Activated naive CD4-positive, alpha-beta T cell treated with anti-CD3 and anti-CD28 coated beads, Interleukin-2, amount 50 U/mL, for 24 hours (primary cell): ENCODE measurements at regions not wholly inside any gene's neighbourhood (a gene's known extent, or its start where the extent isn't known, plus 50 kb on each side); places are given as distances from the start of the nearest gene placed in this dataset.
"Not testable (repeated sequence)": the region's sequence is repeated elsewhere in the genome, so short reads cannot be mapped to it uniquely, and the experiment has no call there.

Source experiments
- H3K27ac Mint-ChIP-seq: one replicate; pipeline ENCODE4 v1.8.0; 2021; ENCODE audit warnings: mild to moderate bottlenecking, mixed read lengths
- H3K27me3 Mint-ChIP-seq: one replicate; pipeline ENCODE4 v1.8.0; 2021; ENCODE audit warnings: mixed read lengths
- H3K36me3 Mint-ChIP-seq: one replicate; pipeline ENCODE4 v1.8.0; 2021; ENCODE audit warnings: mixed read lengths
- H3K4me1 Mint-ChIP-seq: one replicate; pipeline ENCODE4 v1.8.0; 2021; ENCODE audit warnings: mixed read lengths
- H3K4me3 Mint-ChIP-seq: one replicate; pipeline ENCODE4 v1.8.0; 2021; ENCODE audit warnings: mild to moderate bottlenecking, mixed read lengths
- H3K9me3 Mint-ChIP-seq: one replicate; pipeline ENCODE4 v1.8.0; 2021; ENCODE audit warnings: mixed read lengths

DNA sequence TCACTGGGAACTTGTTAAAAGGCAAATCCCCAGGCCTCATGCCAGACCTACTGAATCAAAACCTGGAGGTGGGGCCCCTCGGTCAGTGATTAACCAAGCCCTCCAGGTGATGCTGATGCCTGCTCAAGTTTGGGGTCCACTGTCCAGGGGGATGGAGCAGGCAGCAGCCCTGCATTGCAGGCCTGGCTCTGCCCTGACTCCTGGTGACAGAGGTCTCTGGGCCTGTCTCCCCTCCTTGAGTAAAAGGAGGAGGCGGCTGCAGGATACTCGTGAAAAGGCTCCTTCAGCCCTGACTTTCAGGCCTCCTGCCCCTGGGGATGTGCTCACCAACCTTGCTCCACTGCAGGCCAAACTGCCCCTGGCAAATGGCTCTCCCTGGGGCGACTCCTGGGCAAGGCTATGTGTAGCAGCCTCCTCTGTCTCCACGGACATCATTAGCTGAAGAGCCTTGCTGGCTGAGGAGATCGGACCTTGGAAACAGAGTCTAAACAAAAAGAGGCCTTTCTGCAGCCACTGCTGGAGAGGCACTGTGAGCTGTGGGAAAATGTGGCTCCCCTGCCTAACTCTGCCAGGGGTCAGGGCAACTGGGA, 134.8 kb upstream of the ALDH1B1 start:
- H3K4me1 Mint-ChIP-seq, result no peaks in the 10 kb centered on the region
- H3K36me3 Mint-ChIP-seq, result no peaks in the 10 kb centered on the region
- H3K9me3 Mint-ChIP-seq, result no peaks in the 10 kb centered on the region
- peaks cover 6% of the 10 kb centered on the region for H3K27me3 Mint-ChIP-seq
- H3K27ac Mint-ChIP-seq, result no peak overlapping the region
- H3K4me3 Mint-ChIP-seq, result no peak overlapping the region

DNA sequence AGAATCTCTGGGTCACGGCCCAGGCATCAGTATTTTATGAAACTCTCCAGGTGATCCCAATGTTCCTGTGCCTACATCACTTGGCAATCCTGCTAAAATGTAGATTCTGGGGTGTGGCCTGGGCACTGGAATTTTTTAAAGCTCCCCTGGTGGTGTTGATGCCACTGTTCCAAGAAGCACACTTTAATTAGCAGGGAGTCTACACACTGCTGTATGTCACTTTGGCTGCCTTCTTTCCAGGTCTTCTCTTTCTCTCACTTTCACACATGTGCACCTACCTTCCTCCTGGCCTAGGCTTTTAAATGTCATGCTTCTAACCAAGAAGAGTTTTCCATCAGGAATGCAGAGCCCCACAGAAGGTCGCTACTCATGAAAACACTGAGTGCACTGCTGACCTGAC, 136.0 kb upstream of the ALDH1B1 start:
- H3K27me3 Mint-ChIP-seq, result peaks cover 2% of the 10 kb centered on the region
- H3K27ac Mint-ChIP-seq, result no peak overlapping the region
- no peaks in the 10 kb centered on the region for H3K9me3 Mint-ChIP-seq
- H3K4me1 Mint-ChIP-seq, result no peaks in the 10 kb centered on the region
- no peaks in the 10 kb centered on the region for H3K36me3 Mint-ChIP-seq
- H3K4me3 Mint-ChIP-seq, result no peak overlapping the region

DNA sequence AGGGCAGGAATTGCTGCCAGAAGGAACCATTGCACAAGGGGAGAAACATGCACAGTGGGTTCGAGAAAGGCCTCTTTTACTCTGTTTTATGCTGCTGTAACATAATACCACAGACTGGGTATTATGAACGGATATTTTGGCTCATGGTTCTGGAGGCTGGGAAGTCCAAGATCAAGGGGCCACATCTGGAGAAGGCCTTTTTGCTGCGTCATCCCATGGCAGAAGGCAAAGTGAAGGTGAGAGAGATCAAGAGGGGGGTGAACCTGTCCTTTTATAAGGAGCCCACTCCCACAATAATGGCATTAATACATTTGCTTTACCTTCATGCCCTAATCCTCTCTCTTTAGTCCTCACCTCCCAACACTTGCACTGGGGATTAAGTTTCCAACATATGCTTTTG, 136.9 kb upstream of the ALDH1B1 start:
- no peak overlapping the region for H3K27ac Mint-ChIP-seq
- no peaks in the 10 kb centered on the region for H3K36me3 Mint-ChIP-seq
- H3K9me3 Mint-ChIP-seq, result no peaks in the 10 kb centered on the region
- peaks cover 2% of the 10 kb centered on the region for H3K27me3 Mint-ChIP-seq
- no peak overlapping the region for H3K4me3 Mint-ChIP-seq
- no peaks in the 10 kb centered on the region for H3K4me1 Mint-ChIP-seq

DNA sequence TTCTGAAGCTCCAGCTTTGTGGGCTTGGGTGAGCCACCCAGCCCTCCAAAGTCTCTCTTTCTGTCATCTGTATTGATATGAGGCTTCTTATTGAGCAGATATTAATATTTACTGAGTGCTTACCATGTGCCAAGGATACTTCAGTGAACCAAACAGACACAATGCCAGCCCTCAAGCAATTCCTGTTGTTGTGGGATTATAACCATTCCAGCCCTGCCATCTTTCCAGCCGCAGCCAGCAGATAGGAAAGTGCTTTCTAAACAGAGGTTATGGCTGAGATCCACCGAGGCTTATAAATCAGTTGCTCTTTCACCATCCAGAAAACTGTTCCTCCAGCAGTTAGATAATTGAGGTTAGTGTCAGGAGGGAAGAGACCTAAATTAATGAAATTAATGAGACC, 137.7 kb upstream of the ALDH1B1 start:
- Mint-ChIP-seq H3K4me1 (no peaks in the 10 kb centered on the region), H3K9me3 (no peaks in the 10 kb centered on the region), H3K27ac (no peak overlapping the region), H3K27me3 (no peaks in the 10 kb centered on the region), H3K36me3 (no peaks in the 10 kb centered on the region), H3K4me3 (no peak overlapping the region)

DNA sequence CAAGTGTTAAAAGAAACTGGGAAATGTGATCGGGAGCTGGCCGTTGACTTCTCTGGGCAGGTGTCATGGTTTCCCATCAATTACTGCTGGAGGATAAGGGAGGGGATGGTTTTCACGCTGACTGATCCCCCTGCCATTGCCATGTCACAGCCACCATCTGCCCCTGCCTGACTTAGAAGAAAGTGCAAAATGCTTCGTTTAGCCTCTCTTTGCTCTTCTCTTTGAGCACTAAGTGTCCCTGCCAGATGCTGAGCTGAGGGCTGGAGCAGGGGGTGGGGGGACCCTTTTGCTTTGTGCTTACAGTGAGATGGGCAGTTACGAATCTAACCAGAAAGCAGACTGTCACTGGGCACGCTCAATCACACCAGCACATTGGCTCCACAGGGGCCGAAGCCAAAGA, 138.4 kb upstream of the ALDH1B1 start:
- no peaks in the 10 kb centered on the region for H3K9me3 Mint-ChIP-seq
- no peaks in the 10 kb centered on the region for H3K27me3 Mint-ChIP-seq
- no peak overlapping the region for H3K4me3 Mint-ChIP-seq
- H3K27ac Mint-ChIP-seq, result no peak overlapping the region
- H3K36me3 Mint-ChIP-seq, result no peaks in the 10 kb centered on the region
- no peaks in the 10 kb centered on the region for H3K4me1 Mint-ChIP-seq

DNA sequence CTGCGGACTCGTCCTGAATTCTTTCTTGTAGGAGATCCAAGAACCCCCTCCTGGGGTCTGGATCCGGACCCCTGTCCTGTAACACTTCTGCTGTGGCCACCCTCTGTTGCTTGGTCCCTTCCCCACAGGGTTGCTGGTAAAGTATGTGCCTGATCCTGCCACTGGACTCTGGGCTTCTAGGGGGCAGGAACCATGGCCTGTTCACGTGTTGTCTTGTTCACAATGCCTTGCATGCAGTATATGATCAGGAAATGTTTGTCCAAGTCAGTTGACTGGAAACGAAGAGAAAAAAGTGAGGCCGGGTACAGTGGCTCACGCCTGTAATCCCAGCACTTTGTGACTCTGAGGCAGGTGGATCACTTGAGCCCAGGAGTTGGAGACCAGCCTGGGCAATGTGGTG, 139.3 kb upstream of the ALDH1B1 start:
- H3K4me1 Mint-ChIP-seq, result no peaks in the 10 kb centered on the region
- no peaks in the 10 kb centered on the region for H3K36me3 Mint-ChIP-seq
- H3K4me3 Mint-ChIP-seq, result no peak overlapping the region
- no peak overlapping the region for H3K27ac Mint-ChIP-seq
- H3K9me3 Mint-ChIP-seq, result no peaks in the 10 kb centered on the region
- H3K27me3 Mint-ChIP-seq, result no peaks in the 10 kb centered on the region

DNA sequence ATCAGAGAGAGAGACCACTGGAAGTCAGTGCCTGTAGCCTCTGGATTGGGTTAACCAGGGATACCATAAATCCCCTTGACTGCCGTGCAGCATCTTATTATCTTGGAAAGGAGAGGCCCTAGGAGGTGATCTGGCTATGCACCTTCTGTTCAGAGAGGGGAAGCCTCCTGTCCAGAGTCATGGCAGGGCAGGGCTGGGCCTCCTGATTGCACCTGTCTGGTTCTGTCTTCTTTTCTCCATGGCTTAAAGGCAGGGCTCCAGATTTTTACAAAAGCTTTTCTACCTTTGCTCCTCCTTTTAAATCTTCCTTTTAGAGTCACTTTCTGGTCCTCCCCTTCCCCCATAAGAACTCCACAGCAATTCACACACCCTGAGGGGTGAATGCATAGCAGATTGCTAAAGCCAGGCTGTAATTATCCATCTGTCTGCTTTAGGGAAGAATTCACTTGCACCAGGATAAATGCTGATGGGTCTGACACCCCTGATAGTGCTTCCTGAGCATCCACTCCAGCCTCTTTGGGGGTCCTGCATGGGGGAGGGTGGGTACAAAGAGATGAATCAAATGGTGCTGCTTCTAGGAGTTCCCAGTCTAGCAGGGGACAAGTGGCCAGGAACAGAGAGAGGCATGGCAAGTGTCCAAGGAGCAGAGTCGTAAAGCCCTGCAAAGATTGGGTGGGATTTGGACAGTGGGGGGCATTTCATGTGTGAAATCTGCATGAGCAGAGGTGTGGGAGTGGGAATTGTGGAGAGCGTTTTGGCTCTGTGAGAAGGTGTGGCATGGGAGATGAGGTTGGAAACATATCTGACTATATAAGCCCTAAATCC, 141.3 kb upstream of the ALDH1B1 start:
- no peaks in the 10 kb centered on the region for H3K9me3 Mint-ChIP-seq
- H3K4me1 Mint-ChIP-seq, result no peaks in the 10 kb centered on the region

DNA sequence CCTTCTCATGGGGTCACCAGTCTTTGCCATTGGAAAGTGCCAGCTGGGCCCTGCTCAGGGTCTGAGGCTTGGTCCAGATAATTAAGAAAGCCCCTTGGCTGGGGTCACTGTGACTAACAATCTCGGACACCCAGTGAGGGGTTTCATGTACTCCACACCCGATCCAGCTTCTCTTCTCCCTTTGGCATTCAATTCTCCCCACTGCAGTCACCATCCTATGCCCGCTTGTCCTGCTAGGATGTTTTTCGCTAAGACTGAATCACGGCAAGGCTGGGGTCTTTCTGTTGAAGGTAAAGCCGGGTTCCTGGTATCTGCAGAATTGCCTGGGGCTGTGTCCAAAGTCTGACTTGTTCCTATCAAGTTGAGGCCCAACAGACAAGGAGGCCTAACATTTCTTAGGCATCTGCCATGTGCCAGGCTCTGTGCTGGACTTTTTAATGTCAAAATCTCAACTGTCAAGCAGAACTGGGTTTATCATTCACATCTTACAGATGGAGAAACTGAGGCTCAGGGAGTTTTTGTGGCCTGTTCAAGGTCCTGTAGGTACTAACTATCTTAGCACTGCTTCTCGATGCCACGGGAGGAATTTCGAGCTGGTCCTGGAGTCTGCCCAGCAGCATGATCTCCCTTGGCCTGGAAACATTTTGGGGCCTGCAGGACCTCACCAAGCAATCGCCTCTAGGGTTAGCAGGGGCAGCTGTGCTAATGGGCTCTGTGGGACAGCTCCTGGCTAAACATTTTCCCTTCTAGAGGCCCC, 142.0 kb upstream of the ALDH1B1 start:
- Mint-ChIP-seq H3K4me3 (no peak overlapping the region), H3K9me3 (no peaks in the 10 kb centered on the region), H3K36me3 (no peaks in the 10 kb centered on the region), H3K27me3 (no peaks in the 10 kb centered on the region), H3K4me1 (no peaks in the 10 kb centered on the region), H3K27ac (no peak overlapping the region)

More for the DNA sequence above, 141.3 kb upstream of the ALDH1B1 start:
- Mint-ChIP-seq H3K27me3 (no peaks in the 10 kb centered on the region), H3K4me3 (no peak overlapping the region), H3K36me3 (no peaks in the 10 kb centered on the region), H3K27ac (no peak overlapping the region)

DNA sequence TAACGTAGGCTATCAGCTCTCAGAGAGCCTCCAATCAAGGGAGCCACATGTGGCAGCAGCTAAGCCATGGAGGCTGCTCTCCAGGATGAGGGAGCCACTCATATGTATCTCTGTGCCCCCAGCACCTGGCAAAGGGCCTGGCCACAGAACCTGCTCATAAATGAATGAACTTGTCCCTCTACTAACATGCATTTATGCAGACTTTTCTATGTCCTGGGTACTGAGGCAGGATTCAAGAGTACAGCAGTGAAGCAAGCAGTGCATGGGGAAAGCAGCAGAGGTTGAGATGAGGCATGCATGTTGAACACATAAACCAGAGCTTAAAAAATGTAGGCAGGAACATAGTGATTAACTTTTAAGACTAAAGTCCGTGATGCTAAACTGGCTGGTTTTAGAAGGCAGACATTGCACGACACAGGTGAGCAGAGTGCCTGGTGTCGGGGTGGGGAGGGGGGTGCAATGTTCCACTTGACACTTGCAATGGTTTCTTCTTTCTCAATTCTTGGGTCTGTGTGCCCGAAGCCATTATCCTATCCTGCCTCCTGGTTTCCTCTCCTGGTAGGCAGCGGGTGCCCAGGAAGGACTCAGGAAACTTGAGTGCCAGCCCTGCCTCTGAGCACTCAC, 142.8 kb upstream of the ALDH1B1 start:
- no peak overlapping the region for H3K4me3 Mint-ChIP-seq
- H3K27ac Mint-ChIP-seq, result no peak overlapping the region
- H3K36me3 Mint-ChIP-seq, result no peaks in the 10 kb centered on the region
- no peaks in the 10 kb centered on the region for H3K4me1 Mint-ChIP-seq
- H3K9me3 Mint-ChIP-seq, result no peaks in the 10 kb centered on the region
- no peaks in the 10 kb centered on the region for H3K27me3 Mint-ChIP-seq

DNA sequence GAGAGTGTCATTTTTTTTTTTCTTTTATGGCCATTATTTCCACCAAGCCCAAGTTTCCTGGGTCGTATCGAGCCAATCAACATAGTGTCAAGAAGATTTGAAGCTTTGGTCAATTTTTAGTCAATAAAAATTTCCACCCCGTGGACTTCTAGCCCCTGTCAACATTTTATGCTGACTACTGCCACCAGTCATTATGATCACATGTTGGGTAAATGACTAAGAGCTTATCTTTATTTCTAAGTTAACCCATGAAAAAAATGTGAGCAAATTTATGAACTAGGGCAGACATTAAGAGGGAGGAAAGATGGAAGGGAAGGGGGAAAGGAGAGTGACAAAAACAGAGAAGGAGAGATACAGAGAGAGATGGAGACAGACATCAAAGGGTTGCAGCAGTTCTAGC, 143.5 kb upstream of the ALDH1B1 start:
- no peaks in the 10 kb centered on the region for H3K27me3 Mint-ChIP-seq
- H3K4me1 Mint-ChIP-seq, result no peaks in the 10 kb centered on the region
- H3K4me3 Mint-ChIP-seq, result no peak overlapping the region
- no peaks in the 10 kb centered on the region for H3K9me3 Mint-ChIP-seq
- H3K27ac Mint-ChIP-seq, result no peak overlapping the region
- no peaks in the 10 kb centered on the region for H3K36me3 Mint-ChIP-seq

DNA sequence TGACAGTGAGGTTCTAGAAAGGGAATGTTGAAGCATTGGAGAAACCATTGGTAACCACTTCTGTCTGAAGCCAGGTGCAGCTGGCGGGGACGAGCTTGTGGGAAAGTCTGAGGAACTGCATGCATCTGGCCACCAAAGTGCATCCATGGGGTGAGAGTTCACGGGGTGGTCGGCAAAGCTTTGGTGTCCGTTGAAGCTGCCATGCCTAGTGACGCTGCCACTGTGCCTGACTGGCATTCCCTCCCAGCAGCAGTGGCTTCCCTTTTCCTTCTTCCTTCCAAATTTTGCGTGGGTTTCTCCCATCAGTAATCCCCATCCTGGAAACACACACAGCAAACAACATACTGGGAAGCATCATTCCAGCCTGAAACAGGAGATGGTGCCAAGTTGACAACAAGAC, 145.7 kb upstream of the ALDH1B1 start:
- no peaks in the 10 kb centered on the region for H3K27me3 Mint-ChIP-seq
- H3K36me3 Mint-ChIP-seq, result no peaks in the 10 kb centered on the region
- H3K27ac Mint-ChIP-seq, result no peak overlapping the region
- no peak overlapping the region for H3K4me3 Mint-ChIP-seq
- H3K4me1 Mint-ChIP-seq, result no peaks in the 10 kb centered on the region
- H3K9me3 Mint-ChIP-seq, result no peaks in the 10 kb centered on the region

DNA sequence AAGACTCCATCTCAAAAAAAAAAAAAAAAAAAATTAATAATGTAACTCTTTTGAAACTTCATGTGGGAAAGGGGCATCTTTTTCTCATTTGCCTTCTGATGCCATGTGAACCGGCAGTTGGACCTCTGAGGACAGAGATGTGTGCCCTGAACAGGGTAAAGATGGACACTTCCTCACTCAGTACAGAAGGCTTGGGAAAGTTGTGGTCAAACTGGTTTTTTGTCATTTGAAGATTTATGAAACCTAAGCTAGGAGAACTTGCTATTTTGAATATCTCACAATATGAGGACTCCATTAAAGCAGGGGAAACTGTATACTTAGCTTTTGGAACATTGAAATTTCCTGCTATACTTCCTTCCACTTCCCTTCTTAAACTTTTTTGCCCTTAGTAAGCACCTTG, 147.5 kb upstream of the ALDH1B1 start:
- H3K9me3 Mint-ChIP-seq, result no peaks in the 10 kb centered on the region
- no peaks in the 10 kb centered on the region for H3K36me3 Mint-ChIP-seq
- no peak overlapping the region for H3K27ac Mint-ChIP-seq
- no peak overlapping the region for H3K4me3 Mint-ChIP-seq
- no peaks in the 10 kb centered on the region for H3K27me3 Mint-ChIP-seq
- H3K4me1 Mint-ChIP-seq, result no peaks in the 10 kb centered on the region

DNA sequence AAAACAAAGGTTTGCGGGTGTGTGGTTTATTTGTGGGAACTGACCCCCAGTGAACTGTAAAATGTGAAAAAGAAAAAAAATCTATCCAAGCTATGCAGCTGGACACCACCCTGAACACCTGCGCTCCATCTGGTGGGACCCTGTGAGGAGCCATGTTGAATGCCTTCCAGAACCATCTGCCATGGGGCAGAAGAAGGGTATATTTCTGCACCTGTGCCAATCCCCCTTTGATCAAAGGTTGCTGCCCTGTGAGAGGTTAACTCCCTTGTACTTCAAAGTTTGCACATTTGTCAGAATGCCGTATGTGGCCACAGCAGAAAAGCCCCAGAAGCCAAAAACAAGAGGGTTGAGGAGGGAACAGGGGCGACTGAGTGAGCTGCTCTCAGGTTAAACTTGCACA, 148.5 kb upstream of the ALDH1B1 start:
- H3K27me3 Mint-ChIP-seq, result no peaks in the 10 kb centered on the region
- H3K9me3 Mint-ChIP-seq, result no peaks in the 10 kb centered on the region
- no peak overlapping the region for H3K4me3 Mint-ChIP-seq
- H3K4me1 Mint-ChIP-seq, result no peaks in the 10 kb centered on the region
- no peaks in the 10 kb centered on the region for H3K36me3 Mint-ChIP-seq
- no peak overlapping the region for H3K27ac Mint-ChIP-seq

DNA sequence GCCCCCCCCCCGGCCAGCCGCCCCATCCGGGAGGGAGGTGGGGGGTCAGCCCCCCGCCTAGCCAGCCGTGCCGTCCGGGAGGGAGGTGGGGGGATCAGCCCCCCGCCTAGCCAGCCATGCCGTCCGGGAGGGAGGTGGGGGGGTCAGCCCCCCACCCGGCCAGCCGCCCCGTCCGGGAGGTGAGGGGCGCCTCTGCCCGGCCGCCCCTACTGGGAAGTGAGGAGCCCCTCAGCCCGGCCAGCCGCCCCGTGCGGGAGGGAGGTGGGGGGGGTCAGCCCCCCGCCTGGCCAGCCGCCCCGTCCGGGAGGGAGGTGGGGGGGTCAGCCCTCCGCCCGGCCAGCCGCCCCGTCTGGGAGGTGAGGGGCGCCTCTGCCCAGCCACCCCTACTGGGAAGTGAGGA, 150.4 kb upstream of the ALDH1B1 start:
- H3K4me3 Mint-ChIP-seq, H3K36me3 Mint-ChIP-seq, H3K9me3 Mint-ChIP-seq, H3K27ac Mint-ChIP-seq, H3K27me3 Mint-ChIP-seq, H3K4me1 Mint-ChIP-seq: not testable (repeated sequence)

DNA sequence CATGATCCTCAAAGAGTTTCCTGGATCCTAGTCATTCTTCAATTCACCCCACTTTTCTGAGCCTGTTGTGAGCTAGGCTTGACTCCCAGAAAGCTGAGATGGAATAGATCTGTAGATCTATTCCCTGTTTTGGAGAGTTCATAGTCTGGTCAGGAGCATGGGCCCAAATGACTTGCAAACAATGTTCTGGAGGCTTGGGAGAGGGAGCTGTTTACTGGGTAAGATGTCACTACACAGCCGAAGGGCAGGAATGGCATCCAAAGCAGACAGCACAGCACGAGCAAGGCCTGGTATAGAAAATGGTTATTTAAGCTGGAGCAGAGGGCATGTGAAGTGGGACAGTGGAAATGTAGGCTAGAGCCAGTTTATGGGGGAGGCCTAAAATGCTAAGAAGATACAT, 152.5 kb upstream of the ALDH1B1 start:
- H3K27ac Mint-ChIP-seq, result no peak overlapping the region
- no peaks in the 10 kb centered on the region for H3K9me3 Mint-ChIP-seq

DNA sequence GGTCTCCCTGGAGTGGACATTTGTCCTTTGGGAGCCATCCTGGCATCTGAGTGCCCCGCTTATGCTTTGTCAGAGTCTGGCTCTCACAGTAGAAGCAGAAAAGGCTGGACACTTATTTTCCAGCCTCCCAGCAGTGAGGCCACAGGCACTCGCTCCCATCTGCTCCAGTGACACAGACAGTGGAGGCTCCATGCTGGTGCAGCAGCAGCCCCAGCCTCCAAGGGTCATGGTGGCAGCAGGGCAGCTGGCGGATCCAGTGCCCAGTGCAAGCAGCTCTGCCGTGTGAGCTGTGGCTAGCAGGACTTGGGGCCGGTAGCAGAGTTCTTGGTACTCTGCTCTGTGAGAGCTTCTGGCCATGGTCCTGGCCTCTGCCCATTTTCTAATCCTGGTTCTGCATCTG, 157.3 kb upstream of the ALDH1B1 start:
- Mint-ChIP-seq H3K4me1 (no peaks in the 10 kb centered on the region), H3K27me3 (no peaks in the 10 kb centered on the region), H3K36me3 (no peaks in the 10 kb centered on the region), H3K9me3 (no peaks in the 10 kb centered on the region), H3K27ac (no peak overlapping the region), H3K4me3 (no peak overlapping the region)

More for the DNA sequence above, 152.5 kb upstream of the ALDH1B1 start:
- Mint-ChIP-seq H3K4me3 (no peak overlapping the region), H3K36me3 (no peaks in the 10 kb centered on the region), H3K4me1 (no peaks in the 10 kb centered on the region), H3K27me3 (no peaks in the 10 kb centered on the region)
